ENCODE measurements at regions not wholly inside any gene's neighbourhood (a gene's known extent, or its start where the extent isn't known, plus 50 kb on each side); places are given as distances from the start of the nearest gene placed in this dataset.

GRCh38 chr2:123546353-123546752 lies 478.7 kb upstream of the CNTNAP5 start:
- H3K27ac ChIP-seq (ENCODE audit: low read depth in 1 of 2, low read length in 1 of 2) = no peak overlapping the region
- no peak overlapping the region for H3K4me3 ChIP-seq
- ATAC-seq (ENCODE audit: insufficient read depth, low FRiP score) = no peak
- TF ChIP-seq CTCF (IDR thresholded peaks at IDR 0.05; ENCODE audit: control extremely low read depth, extremely low read depth) = no peak
- no peaks in the 10 kb centered on the region for H3K27me3 ChIP-seq (ENCODE audit: control insufficient read depth in 3 of 3, insufficient read depth in 3 of 3, low read length in 2 of 3)
- no peak overlapping the region for H3K9ac ChIP-seq (ENCODE audit: insufficient read depth in 1 of 2, low read length in 2 of 2)
- H3K9me3 ChIP-seq (ENCODE audit: control insufficient read depth in 4 of 4, insufficient read depth in 3 of 4, low read length in 3 of 4) = peaks cover 0 to 3% (median 0%) of the 10 kb centered on the region in 4 donors
- no peaks in the 10 kb centered on the region for H3K36me3 ChIP-seq (ENCODE audit: control insufficient read depth in 4 of 4, insufficient read depth in 4 of 4, low read length in 4 of 4)
- no peak for DNase-seq
- H3K4me1 ChIP-seq (ENCODE audit: control insufficient read depth in 5 of 5, insufficient read depth in 5 of 5, low read length in 5 of 5) = no peaks in the 10 kb centered on the region

GRCh38 chr2:123563515-123563914 lies 461.6 kb upstream of the CNTNAP5 start:
- TF ChIP-seq CTCF (IDR thresholded peaks at IDR 0.05; ENCODE audit: control extremely low read depth, extremely low read depth) = no peak
- no peaks in the 10 kb centered on the region for H3K27me3 ChIP-seq (ENCODE audit: control insufficient read depth in 3 of 3, insufficient read depth in 3 of 3, low read length in 2 of 3)
- no peak for DNase-seq
- ATAC-seq (ENCODE audit: insufficient read depth, low FRiP score) = no peak
- H3K4me1 ChIP-seq (ENCODE audit: control insufficient read depth in 5 of 5, insufficient read depth in 5 of 5, low read length in 5 of 5) = no peaks in the 10 kb centered on the region
- H3K9me3 ChIP-seq (ENCODE audit: control insufficient read depth in 4 of 4, insufficient read depth in 3 of 4, low read length in 3 of 4) = no peaks in the 10 kb centered on the region
- H3K27ac ChIP-seq (ENCODE audit: low read depth in 1 of 2, low read length in 1 of 2) = no peak overlapping the region
- H3K9ac ChIP-seq (ENCODE audit: insufficient read depth in 1 of 2, low read length in 2 of 2) = no peak overlapping the region
- 59 to 80% methylated on average over 2 of the region's 2 CpGs for WGBS, 2 donors
- no peak overlapping the region for H3K4me3 ChIP-seq
- H3K36me3 ChIP-seq (ENCODE audit: control insufficient read depth in 4 of 4, insufficient read depth in 4 of 4, low read length in 4 of 4) = no peaks in the 10 kb centered on the region

- H3K9ac ChIP-seq (ENCODE audit: insufficient read depth in 1 of 2, low read length in 2 of 2) = no peak overlapping the region
- DNase-seq (no peak), ATAC-seq (ENCODE audit: insufficient read depth, low FRiP score) (no peak)
- 92 to 95% methylated on average over 3 of the region's 3 CpGs for WGBS, 2 donors
- H3K9me3 ChIP-seq (ENCODE audit: control insufficient read depth in 4 of 4, insufficient read depth in 3 of 4, low read length in 3 of 4) = no peaks in the 10 kb centered on the region
- no peak overlapping the region for H3K27ac ChIP-seq (ENCODE audit: low read depth in 1 of 2, low read length in 1 of 2)
- TF ChIP-seq CTCF (IDR thresholded peaks at IDR 0.05; ENCODE audit: control extremely low read depth, extremely low read depth) = no peak
- no peak overlapping the region for H3K4me3 ChIP-seq
- H3K27me3 ChIP-seq (ENCODE audit: control insufficient read depth in 3 of 3, insufficient read depth in 3 of 3, low read length in 2 of 3) = no peaks in the 10 kb centered on the region
- H3K36me3 ChIP-seq (ENCODE audit: control insufficient read depth in 4 of 4, insufficient read depth in 4 of 4, low read length in 4 of 4) = no peaks in the 10 kb centered on the region
- H3K4me1 ChIP-seq (ENCODE audit: control insufficient read depth in 5 of 5, insufficient read depth in 5 of 5, low read length in 5 of 5) = no peaks in the 10 kb centered on the region
These were observed 458.7 kb upstream of the CNTNAP5 start for GRCh38 chr2:123566291-123566946.

- H3K4me3 ChIP-seq = no peak overlapping the region
- no peak overlapping the region for H3K9ac ChIP-seq (ENCODE audit: insufficient read depth in 1 of 2, low read length in 2 of 2)
- no peak for DNase-seq
- no peak for ATAC-seq (ENCODE audit: insufficient read depth, low FRiP score)
- no peaks in the 10 kb centered on the region for H3K36me3 ChIP-seq (ENCODE audit: control insufficient read depth in 4 of 4, insufficient read depth in 4 of 4, low read length in 4 of 4)
- H3K27ac ChIP-seq (ENCODE audit: low read depth in 1 of 2, low read length in 1 of 2) = no peak overlapping the region
- WGBS, 2 donors = 19 to 25% methylated on average over 2 of the region's 2 CpGs
- H3K27me3 ChIP-seq (ENCODE audit: control insufficient read depth in 3 of 3, insufficient read depth in 3 of 3, low read length in 2 of 3) = no peaks in the 10 kb centered on the region
- no peaks in the 10 kb centered on the region for H3K4me1 ChIP-seq (ENCODE audit: control insufficient read depth in 5 of 5, insufficient read depth in 5 of 5, low read length in 5 of 5)
- H3K9me3 ChIP-seq (ENCODE audit: control insufficient read depth in 4 of 4, insufficient read depth in 3 of 4, low read length in 3 of 4) = peaks cover 0 to 3% (median 0%) of the 10 kb centered on the region in 4 donors
- TF ChIP-seq CTCF (IDR thresholded peaks at IDR 0.05; ENCODE audit: control extremely low read depth, extremely low read depth) = no peak
These were observed 447.1 kb upstream of the CNTNAP5 start for GRCh38 chr2:123578016-123578415.
